Activated CD8-positive, alpha-beta T cell treated with anti-CD3 and anti-CD28 coated beads for 36 hours (primary cell): ENCODE measurements at regions not wholly inside any gene's neighbourhood (a gene's known extent, or its start where the extent isn't known, plus 50 kb on each side); places are given as distances from the start of the nearest gene placed in this dataset.
"Not testable (repeated sequence)": the region's sequence is repeated elsewhere in the genome, so short reads cannot be mapped to it uniquely, and the experiment has no call there.

Source experiments
- ATAC-seq: fragments of 200-7000 bp; cut with Tn5 transposase; one replicate; pipeline ENCODE4 v1.10.0; 2021; ENCODE audit warnings: mild to moderate bottlenecking, moderate library complexity
- CTCF ChIA-PET: fragments of 350-600 bp; sonication (Branson Sonifier 250); formaldehyde crosslinking; loops from one replicate; lab custom pipeline; 2021; ENCODE audit warnings: antibody characterized with exemption; lab: Charles Lee
- POLR2A ChIA-PET: fragments of 350-600 bp; sonication (Branson Sonifier 250); formaldehyde crosslinking; loops from one replicate; lab custom pipeline; 2021; ENCODE audit warnings: antibody characterized with exemption; lab: Charles Lee
- DNase-seq: peaks from one replicate; pipeline ENCODE4 v3.0.0-alpha.2; 2020
- H3K27ac Mint-ChIP-seq: one replicate; pipeline ENCODE4 v1.8.0; 2021; ENCODE audit warnings: mild to moderate bottlenecking, mixed read lengths
- H3K27me3 Mint-ChIP-seq: one replicate; pipeline ENCODE4 v1.8.0; 2021; ENCODE audit warnings: mixed read lengths
- H3K36me3 Mint-ChIP-seq: one replicate; pipeline ENCODE4 v1.8.0; 2021; ENCODE audit warnings: low read depth, mixed read lengths
- H3K4me1 Mint-ChIP-seq: one replicate; pipeline ENCODE4 v1.8.0; 2021; ENCODE audit warnings: low read depth, mixed read lengths
- H3K4me3 Mint-ChIP-seq: one replicate; pipeline ENCODE4 v1.8.0; 2021; ENCODE audit warnings: mild to moderate bottlenecking, moderate library complexity, mixed read lengths
- H3K9me3 Mint-ChIP-seq: one replicate; pipeline ENCODE4 v1.8.0; 2021; ENCODE audit warnings: mixed read lengths
- intact Hi-C: fragments of 100-400 bp; cut with micrococcal nuclease; formaldehyde crosslinking; loops from one replicate; pipeline ENCODE4 v1.10.0; 2022
- TF ChIP-seq, protein P1 (sequence below): fragments of 200-600 bp; IDR thresholded peaks from one replicate; pipeline ENCODE4 v1.8.0; 2022; ENCODE audit warnings: antibody characterized with exemption, mild to moderate bottlenecking

DNA sequence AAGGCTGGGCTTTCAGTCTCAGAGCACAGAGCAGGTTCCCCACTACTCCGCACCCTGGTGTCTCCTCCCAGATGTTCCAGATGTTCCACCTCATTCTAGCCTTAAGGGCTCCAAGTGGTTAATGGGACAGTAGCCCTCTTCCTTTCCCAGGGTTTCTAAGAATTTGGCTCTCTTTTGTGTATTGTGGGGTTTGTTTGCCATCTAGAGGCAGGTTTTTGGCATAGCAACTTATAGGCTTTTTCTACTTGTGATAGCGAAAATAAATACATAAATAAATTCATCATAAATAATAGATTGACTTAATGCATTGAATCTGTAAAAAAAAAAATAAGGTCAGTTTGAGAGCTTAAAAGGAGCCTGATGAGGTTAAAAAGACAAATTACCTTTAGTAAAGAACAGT lies 86.1 kb upstream of the XKR3 start:
- H3K4me1 Mint-ChIP-seq, POLR2A ChIA-PET, H3K27ac Mint-ChIP-seq, H3K9me3 Mint-ChIP-seq, H3K27me3 Mint-ChIP-seq, intact Hi-C loops, H3K4me3 Mint-ChIP-seq, ATAC-seq, DNase-seq, H3K36me3 Mint-ChIP-seq: not testable (repeated sequence)
- TF ChIP-seq, protein P1, sequence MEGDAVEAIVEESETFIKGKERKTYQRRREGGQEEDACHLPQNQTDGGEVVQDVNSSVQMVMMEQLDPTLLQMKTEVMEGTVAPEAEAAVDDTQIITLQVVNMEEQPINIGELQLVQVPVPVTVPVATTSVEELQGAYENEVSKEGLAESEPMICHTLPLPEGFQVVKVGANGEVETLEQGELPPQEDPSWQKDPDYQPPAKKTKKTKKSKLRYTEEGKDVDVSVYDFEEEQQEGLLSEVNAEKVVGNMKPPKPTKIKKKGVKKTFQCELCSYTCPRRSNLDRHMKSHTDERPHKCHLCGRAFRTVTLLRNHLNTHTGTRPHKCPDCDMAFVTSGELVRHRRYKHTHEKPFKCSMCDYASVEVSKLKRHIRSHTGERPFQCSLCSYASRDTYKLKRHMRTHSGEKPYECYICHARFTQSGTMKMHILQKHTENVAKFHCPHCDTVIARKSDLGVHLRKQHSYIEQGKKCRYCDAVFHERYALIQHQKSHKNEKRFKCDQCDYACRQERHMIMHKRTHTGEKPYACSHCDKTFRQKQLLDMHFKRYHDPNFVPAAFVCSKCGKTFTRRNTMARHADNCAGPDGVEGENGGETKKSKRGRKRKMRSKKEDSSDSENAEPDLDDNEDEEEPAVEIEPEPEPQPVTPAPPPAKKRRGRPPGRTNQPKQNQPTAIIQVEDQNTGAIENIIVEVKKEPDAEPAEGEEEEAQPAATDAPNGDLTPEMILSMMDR, result peak; percentile 31
- CTCF ChIA-PET, result interaction anchor here (1.4 kb wide), 1 partner anchor 147 kb away, joined by 6 read pairs; no protein-coding TSS in a partner anchor

DNA sequence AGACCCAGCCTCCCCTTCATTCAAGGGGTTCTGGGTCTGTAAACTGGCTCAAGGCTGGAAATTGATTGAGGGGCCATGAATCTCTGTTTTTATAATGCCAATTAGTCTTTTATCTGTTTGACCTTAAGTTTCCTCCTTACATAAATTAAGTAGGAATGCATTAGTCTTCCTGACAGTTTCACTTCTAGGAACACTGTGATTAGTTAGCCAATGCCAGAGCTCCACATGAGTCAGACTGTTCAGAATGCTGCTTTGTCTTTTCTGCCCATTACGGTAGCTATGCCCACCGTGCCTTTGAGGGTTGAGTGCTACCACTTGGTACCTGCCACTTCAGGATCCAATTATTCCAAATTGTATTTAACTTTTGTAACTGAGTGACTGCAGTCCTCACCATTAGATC lies 76.8 kb upstream of the XKR3 start:
- H3K27me3 Mint-ChIP-seq, intact Hi-C loops, H3K4me3 Mint-ChIP-seq, POLR2A ChIA-PET, H3K4me1 Mint-ChIP-seq, ATAC-seq, DNase-seq, H3K9me3 Mint-ChIP-seq, CTCF ChIA-PET, H3K27ac Mint-ChIP-seq, H3K36me3 Mint-ChIP-seq: not testable (repeated sequence)

DNA sequence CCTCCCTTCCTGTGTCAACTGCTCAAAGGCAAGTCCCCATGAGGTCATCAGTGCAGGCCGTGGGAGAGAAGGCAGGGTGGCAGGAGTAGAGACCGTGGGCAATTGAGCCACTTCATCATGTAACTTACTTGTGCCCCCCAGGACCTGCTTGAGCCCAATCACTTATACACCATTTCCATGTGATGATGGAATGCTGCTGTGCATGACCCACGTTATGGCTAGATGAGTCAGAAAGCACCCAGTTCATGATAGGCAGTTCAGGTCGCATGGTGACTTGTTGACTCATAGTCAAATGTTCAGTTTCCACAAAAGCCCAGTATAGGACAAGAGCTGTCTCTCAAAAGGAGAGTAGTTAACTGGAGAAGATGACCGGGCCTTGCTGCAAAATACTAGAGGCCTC lies 76.4 kb upstream of the XKR3 start:
- H3K9me3 Mint-ChIP-seq, H3K27me3 Mint-ChIP-seq, intact Hi-C loops, POLR2A ChIA-PET, CTCF ChIA-PET, H3K4me3 Mint-ChIP-seq, H3K27ac Mint-ChIP-seq, H3K4me1 Mint-ChIP-seq, ATAC-seq, H3K36me3 Mint-ChIP-seq: not testable (repeated sequence)
- peak; percentile 19 for DNase-seq

DNA sequence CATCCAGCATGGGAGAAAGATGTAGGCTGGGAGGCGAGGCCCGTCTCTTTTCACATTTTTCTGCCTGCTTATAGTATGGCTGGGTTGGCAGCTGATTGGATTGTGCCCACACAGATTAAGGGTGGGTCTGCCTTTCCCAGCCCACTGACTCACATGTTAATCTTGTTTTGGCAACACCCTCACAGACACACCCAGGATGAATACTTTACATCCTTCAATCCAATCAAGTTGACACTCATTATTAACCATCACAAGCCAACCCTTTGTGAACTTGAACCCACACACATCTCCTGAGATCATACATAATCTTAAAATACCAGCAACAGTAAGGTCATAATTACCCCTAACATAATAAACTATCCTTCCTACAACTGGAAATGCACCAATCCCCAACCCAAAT lies 74.1 kb upstream of the XKR3 start:
- H3K27ac Mint-ChIP-seq, H3K9me3 Mint-ChIP-seq, DNase-seq, H3K36me3 Mint-ChIP-seq, POLR2A ChIA-PET, CTCF ChIA-PET, ATAC-seq, H3K4me1 Mint-ChIP-seq, H3K27me3 Mint-ChIP-seq, intact Hi-C loops, H3K4me3 Mint-ChIP-seq: not testable (repeated sequence)

DNA sequence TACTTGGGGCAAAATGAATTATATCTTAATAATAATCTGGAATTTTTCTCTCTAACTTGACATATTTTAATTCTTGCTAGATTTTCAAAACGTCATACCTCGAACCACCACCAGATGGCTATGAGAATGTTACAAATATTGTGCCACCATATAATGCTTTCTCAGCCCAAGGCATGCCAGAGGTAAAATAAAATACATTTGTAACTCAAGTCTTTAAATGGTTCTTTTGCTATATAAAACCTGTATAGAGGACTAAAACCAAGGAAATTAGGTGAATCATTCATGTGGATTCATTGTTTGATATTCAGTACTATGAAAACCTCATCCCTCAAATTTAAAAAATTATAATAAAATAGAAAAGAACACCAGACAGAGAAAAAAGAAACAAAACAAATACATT lies 72.2 kb upstream of the XKR3 start:
- H3K27ac Mint-ChIP-seq, DNase-seq, H3K4me3 Mint-ChIP-seq, H3K27me3 Mint-ChIP-seq, intact Hi-C loops, H3K4me1 Mint-ChIP-seq, CTCF ChIA-PET, POLR2A ChIA-PET, H3K9me3 Mint-ChIP-seq, H3K36me3 Mint-ChIP-seq, ATAC-seq: not testable (repeated sequence)
- TF ChIP-seq, protein P1, result peak; percentile 34

DNA sequence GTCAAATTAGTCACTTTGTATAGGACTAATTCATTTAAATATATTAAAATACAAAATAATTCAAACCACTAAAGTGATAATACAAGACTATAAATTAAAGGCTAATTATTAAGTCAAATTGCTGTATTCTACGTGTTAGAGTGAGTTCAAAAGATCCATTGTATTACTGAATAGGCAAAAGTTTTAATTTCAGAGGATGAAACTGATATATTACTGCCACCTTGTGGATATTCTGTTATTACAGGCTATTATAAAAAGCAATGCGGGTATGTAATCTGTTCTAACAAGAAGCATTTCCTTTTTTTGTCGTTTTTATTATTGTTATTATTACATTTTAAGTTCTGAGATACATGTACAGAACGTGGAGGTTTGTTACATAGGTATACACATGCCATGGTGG lies 66.7 kb upstream of the XKR3 start:
- intact Hi-C loops, H3K27me3 Mint-ChIP-seq, H3K27ac Mint-ChIP-seq, CTCF ChIA-PET, H3K4me3 Mint-ChIP-seq, H3K9me3 Mint-ChIP-seq, H3K36me3 Mint-ChIP-seq, ATAC-seq, POLR2A ChIA-PET, DNase-seq, H3K4me1 Mint-ChIP-seq: not testable (repeated sequence)
- TF ChIP-seq, protein P1, result peak; percentile 59

DNA sequence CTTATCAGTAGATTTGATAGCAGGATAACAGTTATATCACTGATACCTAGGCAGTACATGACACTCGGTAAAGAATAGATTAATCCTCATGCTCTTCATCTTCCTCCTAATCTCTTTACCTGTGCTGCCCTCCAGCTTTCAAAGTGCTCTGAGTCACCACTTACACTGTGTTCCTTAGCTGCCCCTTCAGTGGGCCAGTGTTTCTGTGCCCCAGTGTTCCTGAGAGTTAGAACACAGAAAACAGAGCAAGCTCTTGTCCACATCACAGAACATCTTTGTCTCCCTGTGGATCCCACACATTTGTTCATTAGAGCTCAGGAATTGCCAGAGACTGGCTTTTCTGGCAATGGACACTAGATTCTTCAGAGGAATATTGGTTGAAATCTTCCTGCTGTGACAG lies 51.1 kb upstream of the XKR3 start:
- ATAC-seq, H3K4me3 Mint-ChIP-seq, CTCF ChIA-PET: not testable (repeated sequence)

More for the DNA sequence above, 51.1 kb upstream of the XKR3 start:
- H3K9me3 Mint-ChIP-seq, H3K27me3 Mint-ChIP-seq, H3K4me1 Mint-ChIP-seq, H3K36me3 Mint-ChIP-seq, POLR2A ChIA-PET, intact Hi-C loops, DNase-seq, H3K27ac Mint-ChIP-seq: not testable (repeated sequence)
